ENCODE measurements at regions not wholly inside any gene's neighbourhood (a gene's known extent, or its start where the extent isn't known, plus 50 kb on each side); places are given as distances from the start of the nearest gene placed in this dataset.

DNA sequence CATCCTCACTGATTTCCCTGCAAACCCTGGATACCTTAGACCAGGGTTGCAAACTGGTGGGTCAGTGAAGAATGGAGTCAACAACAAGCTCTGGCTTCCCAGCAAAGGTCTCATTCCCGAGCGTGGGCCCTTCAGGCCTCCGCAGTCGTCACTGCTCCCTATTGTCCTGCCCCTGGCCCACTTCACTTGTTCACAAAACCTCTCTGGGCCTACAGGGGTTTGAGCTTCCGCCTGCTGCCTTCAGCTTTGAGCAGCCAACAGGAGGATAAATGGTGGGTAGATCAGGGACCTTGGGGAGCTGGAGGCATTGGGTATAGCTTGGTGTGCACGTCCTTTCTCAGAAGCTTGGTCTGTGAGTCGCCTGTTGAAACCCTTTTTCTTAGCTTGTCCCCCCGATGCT, 148.8 kb downstream of the KATNIP start:
- TF ChIP-seq, protein P1, sequence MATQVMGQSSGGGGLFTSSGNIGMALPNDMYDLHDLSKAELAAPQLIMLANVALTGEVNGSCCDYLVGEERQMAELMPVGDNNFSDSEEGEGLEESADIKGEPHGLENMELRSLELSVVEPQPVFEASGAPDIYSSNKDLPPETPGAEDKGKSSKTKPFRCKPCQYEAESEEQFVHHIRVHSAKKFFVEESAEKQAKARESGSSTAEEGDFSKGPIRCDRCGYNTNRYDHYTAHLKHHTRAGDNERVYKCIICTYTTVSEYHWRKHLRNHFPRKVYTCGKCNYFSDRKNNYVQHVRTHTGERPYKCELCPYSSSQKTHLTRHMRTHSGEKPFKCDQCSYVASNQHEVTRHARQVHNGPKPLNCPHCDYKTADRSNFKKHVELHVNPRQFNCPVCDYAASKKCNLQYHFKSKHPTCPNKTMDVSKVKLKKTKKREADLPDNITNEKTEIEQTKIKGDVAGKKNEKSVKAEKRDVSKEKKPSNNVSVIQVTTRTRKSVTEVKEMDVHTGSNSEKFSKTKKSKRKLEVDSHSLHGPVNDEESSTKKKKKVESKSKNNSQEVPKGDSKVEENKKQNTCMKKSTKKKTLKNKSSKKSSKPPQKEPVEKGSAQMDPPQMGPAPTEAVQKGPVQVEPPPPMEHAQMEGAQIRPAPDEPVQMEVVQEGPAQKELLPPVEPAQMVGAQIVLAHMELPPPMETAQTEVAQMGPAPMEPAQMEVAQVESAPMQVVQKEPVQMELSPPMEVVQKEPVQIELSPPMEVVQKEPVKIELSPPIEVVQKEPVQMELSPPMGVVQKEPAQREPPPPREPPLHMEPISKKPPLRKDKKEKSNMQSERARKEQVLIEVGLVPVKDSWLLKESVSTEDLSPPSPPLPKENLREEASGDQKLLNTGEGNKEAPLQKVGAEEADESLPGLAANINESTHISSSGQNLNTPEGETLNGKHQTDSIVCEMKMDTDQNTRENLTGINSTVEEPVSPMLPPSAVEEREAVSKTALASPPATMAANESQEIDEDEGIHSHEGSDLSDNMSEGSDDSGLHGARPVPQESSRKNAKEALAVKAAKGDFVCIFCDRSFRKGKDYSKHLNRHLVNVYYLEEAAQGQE (IDR thresholded peaks at IDR 0.05; ENCODE audit: low read depth): no peak
- TF ChIP-seq, protein P2, sequence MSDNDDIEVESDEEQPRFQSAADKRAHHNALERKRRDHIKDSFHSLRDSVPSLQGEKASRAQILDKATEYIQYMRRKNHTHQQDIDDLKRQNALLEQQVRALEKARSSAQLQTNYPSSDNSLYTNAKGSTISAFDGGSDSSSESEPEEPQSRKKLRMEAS (IDR thresholded peaks at IDR 0.05): no peak
- TF ChIP-seq, protein P3, sequence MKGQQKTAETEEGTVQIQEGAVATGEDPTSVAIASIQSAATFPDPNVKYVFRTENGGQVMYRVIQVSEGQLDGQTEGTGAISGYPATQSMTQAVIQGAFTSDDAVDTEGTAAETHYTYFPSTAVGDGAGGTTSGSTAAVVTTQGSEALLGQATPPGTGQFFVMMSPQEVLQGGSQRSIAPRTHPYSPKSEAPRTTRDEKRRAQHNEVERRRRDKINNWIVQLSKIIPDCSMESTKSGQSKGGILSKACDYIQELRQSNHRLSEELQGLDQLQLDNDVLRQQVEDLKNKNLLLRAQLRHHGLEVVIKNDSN (IDR thresholded peaks at IDR 0.05): no peak
- TF ChIP-seq TAF1 (IDR thresholded peaks at IDR 0.05; ENCODE audit: low read depth) (no peak), TEAD4 (IDR thresholded peaks at IDR 0.05) (no peak), EP300 (IDR thresholded peaks at IDR 0.05; ENCODE audit: borderline replicate concordance) (no peak), CEBPB (IDR thresholded peaks at IDR 0.05) (no peak), TCF12 (IDR thresholded peaks at IDR 0.05; ENCODE audit: low read depth) (no peak), EGR1 (IDR thresholded peaks at IDR 0.05) (no peak)
